H1 (cell line): ENCODE measurements at regions not wholly inside any gene's neighbourhood (a gene's known extent, or its start where the extent isn't known, plus 50 kb on each side); places are given as distances from the start of the nearest gene placed in this dataset.

Experiments used
- CTCF ChIA-PET: fragments of 300-600 bp; sonication (Branson Sonifier 250); formaldehyde crosslinking; loops from one replicate; lab custom pipeline; 2021; ENCODE audit not compliant: partially characterized antibody; lab: Charles Lee
- POLR2A ChIA-PET: fragments of 300-600 bp; sonication (Branson Sonifier 250); formaldehyde crosslinking; loops from one replicate; lab custom pipeline; 2021; ENCODE audit warnings: inconsistent platforms; ENCODE audit not compliant: partially characterized antibody; lab: Charles Lee
- DNase-seq, 2 experiments: peaks; one replicate each; pipeline versions ENCODE4 v3.0.0 to v3.0.0-alpha.2; 2010 to 2022; ENCODE audit warnings: low spot score in 2 of 2, low read depth in 1 of 2, mixed read lengths in 1 of 2
- FAIRE-seq: peaks from 2 replicates; lab custom pipeline; 2011; peaks lifted over from hg19 to GRCh38; lab: Jason Lieb, UNC
- H2AFZ ChIP-seq: 2 replicates; pipeline ENCODE4 v1.8.1; 2012; ENCODE audit warnings: low read length, inconsistent platforms
- H2AK5ac ChIP-seq: 2 replicates; pipeline ENCODE4 v1.6.1; 2013; ENCODE audit warnings: low read depth, low read length
- H2BK120ac ChIP-seq: replicated peaks from 2 replicates; pipeline ENCODE3; 2013; ENCODE audit warnings: low read depth, low read length, inconsistent platforms
- H2BK12ac ChIP-seq: 2 replicates; pipeline ENCODE4 v1.6.1; 2013; ENCODE audit warnings: low read depth, low read length
- H2BK15ac ChIP-seq: 2 replicates; pipeline ENCODE4 v1.6.1; 2013; ENCODE audit warnings: low read length
- H2BK20ac ChIP-seq: 2 replicates; pipeline ENCODE4 v1.6.1; 2013; ENCODE audit warnings: low read length
- H2BK5ac ChIP-seq: 2 replicates; pipeline ENCODE4 v1.6.1; 2013; ENCODE audit warnings: low read depth, low read length
- H3K14ac ChIP-seq: 2 replicates; pipeline ENCODE4 v1.6.1; 2013; ENCODE audit warnings: inconsistent platforms; ENCODE audit not compliant: insufficient read length
- H3K18ac ChIP-seq: 2 replicates; pipeline ENCODE4 v1.6.1; 2013; ENCODE audit warnings: low read length; ENCODE audit errors: extremely low read depth
- H3K23ac ChIP-seq: 2 replicates; pipeline ENCODE4 v1.6.1; 2013; ENCODE audit warnings: inconsistent platforms; ENCODE audit not compliant: insufficient read length
- H3K23me2 ChIP-seq: 2 replicates; pipeline ENCODE4 v1.6.1; 2013; ENCODE audit warnings: low read depth, low read length
- H3K27ac ChIP-seq: 2 replicates; pipeline ENCODE4 v1.6.1; 2011; ENCODE audit warnings: low read depth, low read length, inconsistent platforms
- H3K27me3 ChIP-seq, 4 experiments: replicated peaks in 1 of 4; 1 replicate in 1 of 4; 2 replicates in 3 of 4; pipeline versions ENCODE4 v1.6.1 to v1.8.1; 2011 to 2013; ENCODE audit warnings: low read length in 3 of 4, mild to moderate bottlenecking in 3 of 4, inconsistent platforms in 2 of 4, mixed read lengths in 2 of 4, moderate library complexity in 1 of 4; ENCODE audit not compliant: control insufficient read depth in 3 of 4, insufficient read depth in 3 of 4; ENCODE audit errors: extremely low read depth in 1 of 4
- H3K36me3 ChIP-seq, 4 experiments: 2 replicates each; pipeline versions ENCODE4 v1.6.1 to v1.8.1; 2011 to 2013; ENCODE audit warnings: mild to moderate bottlenecking in 4 of 4, low read length in 3 of 4, moderate library complexity in 2 of 4, control low read depth in 1 of 4, inconsistent platforms in 1 of 4; ENCODE audit not compliant: insufficient read depth in 4 of 4, control insufficient read depth in 2 of 4
- H3K4ac ChIP-seq: replicated peaks from 2 replicates; pipeline ENCODE3; 2013; ENCODE audit warnings: low read length, low read depth, mixed read lengths, inconsistent platforms; ENCODE audit not compliant: insufficient read length
- H3K4me1 ChIP-seq, 4 experiments: replicated peaks in 1 of 4; 1 replicate in 1 of 4; 2 replicates in 3 of 4; pipeline versions ENCODE4 v1.6.1 to v1.8.1; 2011 to 2013; ENCODE audit warnings: low read length in 3 of 4, inconsistent platforms in 2 of 4, mixed read lengths in 1 of 4; ENCODE audit not compliant: insufficient read depth in 4 of 4, control insufficient read depth in 3 of 4
- H3K4me2 ChIP-seq, 2 experiments: 2 replicates each; pipeline versions ENCODE4 v1.6.1 to v1.8.1; 2011 to 2013; ENCODE audit warnings: low read depth in 2 of 2, low read length in 2 of 2, control low read depth in 1 of 2, inconsistent platforms in 1 of 2, mild to moderate bottlenecking in 1 of 2; ENCODE audit not compliant: insufficient read depth in 1 of 2
- H3K4me3 ChIP-seq, 4 experiments: fragments of 200-600, 300-600 bp in 1 of 4; sonication (generic), shearing (Covaris generic), sonication (Bioruptor Twin) in 1 of 4; 2 replicates each; pipeline versions ENCODE4 v1.5.1 to v1.8.1; 2011 to 2016; ENCODE audit warnings: low read length in 4 of 4, low read depth in 3 of 4, control low read depth in 2 of 4, inconsistent platforms in 2 of 4, mild to moderate bottlenecking in 2 of 4, mixed read lengths in 1 of 4, moderate library complexity in 1 of 4; ENCODE audit not compliant: insufficient read depth in 2 of 4; ENCODE audit errors: extremely low read depth in 1 of 4
- H3K56ac ChIP-seq: replicated peaks from 2 replicates; pipeline ENCODE3; 2013; ENCODE audit warnings: low read depth, mild to moderate bottlenecking, mixed read lengths, low read length, inconsistent platforms; ENCODE audit not compliant: insufficient read length
- H3K79me1 ChIP-seq: 2 replicates; pipeline ENCODE4 v1.6.1; 2013; ENCODE audit warnings: low read depth, low read length, control low read depth
- H3K79me2 ChIP-seq, 2 experiments: 2 replicates each; pipeline versions ENCODE4 v1.6.1 to v1.8.1; 2012 to 2013; ENCODE audit warnings: low read length in 2 of 2, mild to moderate bottlenecking in 2 of 2, inconsistent platforms in 1 of 2; ENCODE audit not compliant: insufficient read depth in 2 of 2, control insufficient read depth in 1 of 2
- H3K9ac ChIP-seq, 4 experiments: replicated peaks in 1 of 4; 1 replicate in 1 of 4; 2 replicates in 3 of 4; pipeline versions ENCODE4 v1.6.1 to v1.8.1; 2011 to 2013; ENCODE audit warnings: low read depth in 3 of 4, low read length in 3 of 4, control low read depth in 2 of 4, mild to moderate bottlenecking in 2 of 4, moderate library complexity in 2 of 4, inconsistent platforms in 1 of 4; ENCODE audit errors: extremely low read depth in 1 of 4
- H3K9me3 ChIP-seq, 2 experiments: 2 replicates each; pipeline versions ENCODE4 v1.6.1 to v1.8.1; 2012 to 2013; ENCODE audit warnings: mild to moderate bottlenecking in 2 of 2, moderate library complexity in 2 of 2, control low read depth in 1 of 2, inconsistent platforms in 1 of 2, low read depth in 1 of 2, low read length in 1 of 2, mixed read lengths in 1 of 2; ENCODE audit not compliant: insufficient read depth in 2 of 2
- H4K20me1 ChIP-seq, 2 experiments: replicated peaks in 1 of 2; 2 replicates each; pipeline versions ENCODE3 to v1.8.1; 2011 to 2013; ENCODE audit warnings: inconsistent platforms in 2 of 2, low read length in 2 of 2, mild to moderate bottlenecking in 1 of 2; ENCODE audit not compliant: insufficient read depth in 2 of 2, control insufficient read depth in 1 of 2
- H4K5ac ChIP-seq: 2 replicates; pipeline ENCODE4 v1.6.1; 2013; ENCODE audit warnings: low read length, low read depth, mixed read lengths, inconsistent platforms; ENCODE audit not compliant: insufficient read length
- H4K8ac ChIP-seq: 2 replicates; pipeline ENCODE4 v1.8.0; 2013; ENCODE audit warnings: mild to moderate bottlenecking, moderate library complexity, low read length, inconsistent platforms; ENCODE audit not compliant: insufficient read depth; ENCODE audit errors: extremely low read depth
- H4K91ac ChIP-seq: replicated peaks from 2 replicates; pipeline ENCODE3; 2013; ENCODE audit warnings: low read length, mixed read lengths, inconsistent platforms; ENCODE audit not compliant: insufficient read length
- ASH2L ChIP-seq: fragments of 200-600, 300-600 bp; sonication (generic); IDR thresholded peaks from one replicate; pipeline ENCODE4 v1.7.1; 2017; ENCODE audit warnings: low read length
- CBX8 ChIP-seq: fragments of 300-800, 300-1000 bp; sonication (generic); IDR thresholded peaks from 2 replicates; pipeline ENCODE4 v1.7.1; 2016; ENCODE audit warnings: low read depth, low read length, borderline replicate concordance
- GTF2F1 ChIP-seq: IDR thresholded peaks from 2 replicates; pipeline ENCODE4 v1.6.1; 2012; ENCODE audit warnings: low read depth, low read length, improper control_type of control experiment, borderline replicate concordance
- JUND ChIP-seq: IDR thresholded peaks from 2 replicates; pipeline ENCODE4 v1.6.1; 2011; ENCODE audit warnings: mild to moderate bottlenecking, improper control_type of control experiment, low read length
- KDM1A ChIP-seq: fragments of 200-600, 300-600 bp; sonication (generic); IDR thresholded peaks from 2 replicates; pipeline ENCODE4 v1.7.1; 2016; ENCODE audit warnings: mild to moderate bottlenecking, low read length, borderline replicate concordance
- NANOG ChIP-seq: IDR thresholded peaks from 2 replicates; pipeline ENCODE4 v1.6.1; 2011; ENCODE audit warnings: low read length, low read depth, mild to moderate bottlenecking, inconsistent platforms; ENCODE audit not compliant: insufficient read depth, poor library complexity, severe bottlenecking
- RAD21 ChIP-seq, 2 experiments: IDR thresholded peaks in 1 of 2; conservative IDR thresholded peaks in 1 of 2; 2 replicates each; pipeline ENCODE4 v1.6.1; 2011; ENCODE audit warnings: low read depth in 2 of 2, low read length in 2 of 2, improper control_type of control experiment in 1 of 2, inconsistent platforms in 1 of 2, mild to moderate bottlenecking in 1 of 2, moderate library complexity in 1 of 2
- RBBP5 ChIP-seq: IDR thresholded peaks from 2 replicates; pipeline ENCODE4 v1.7.1; 2012; ENCODE audit warnings: low read depth, mild to moderate bottlenecking, inconsistent platforms, low read length, moderate library complexity, borderline replicate concordance
- WGBS, 2 experiments: shearing (Covaris generic) in 1 of 2; methylation state at CpG; one replicate each; pipeline versions ENCODE4 v1.1.6 to v1.1.7; 2013 to 2015; ENCODE audit warnings: low lambda C conversion rate in 2 of 2, mixed read lengths in 2 of 2, inconsistent platforms in 1 of 2, low coverage in 1 of 2, missing lambda C conversion rate in 1 of 2; ENCODE audit not compliant: insufficient replicate concordance in 2 of 2, insufficient coverage in 1 of 2, insufficient read length in 1 of 2; ENCODE audit errors: extremely low coverage in 1 of 2, missing lambda C conversion rate in 1 of 2; 5-methylcytosine and 5-hydroxymethylcytosine counted together
- TF ChIP-seq, protein P1 (sequence below): IDR thresholded peaks from 2 replicates; pipeline ENCODE4 v1.6.1; 2011; ENCODE audit warnings: low read length, improper control_type of control experiment
- TF ChIP-seq, protein P2 (sequence below), 3 experiments: IDR thresholded peaks; 1 replicate in 2 of 3; 2 replicates in 1 of 3; pipeline versions ENCODE4 v1.5.1 to v1.6.1; 2011; ENCODE audit warnings: low read length in 3 of 3, mild to moderate bottlenecking in 3 of 3, inconsistent platforms in 2 of 3, low read depth in 1 of 3, moderate library complexity in 1 of 3; ENCODE audit not compliant: insufficient read depth in 1 of 3; ENCODE audit errors: control extremely low read depth in 1 of 3

GRCh38 chr18:78711316-78711715, 268.3 kb upstream of the SALL3 start:
- Histone ChIP-seq H3K79me2 (no peaks in the 10 kb centered on the region), H2AFZ (no peak overlapping the region), H2BK5ac (no peak overlapping the region)
- TF ChIP-seq, protein P1, sequence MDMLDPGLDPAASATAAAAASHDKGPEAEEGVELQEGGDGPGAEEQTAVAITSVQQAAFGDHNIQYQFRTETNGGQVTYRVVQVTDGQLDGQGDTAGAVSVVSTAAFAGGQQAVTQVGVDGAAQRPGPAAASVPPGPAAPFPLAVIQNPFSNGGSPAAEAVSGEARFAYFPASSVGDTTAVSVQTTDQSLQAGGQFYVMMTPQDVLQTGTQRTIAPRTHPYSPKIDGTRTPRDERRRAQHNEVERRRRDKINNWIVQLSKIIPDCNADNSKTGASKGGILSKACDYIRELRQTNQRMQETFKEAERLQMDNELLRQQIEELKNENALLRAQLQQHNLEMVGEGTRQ, result no peak
- TF ChIP-seq CBX8, result no peak
- no peak for TF ChIP-seq JUND
- no peak for TF ChIP-seq RAD21 (IDR thresholded peaks at IDR 0.05 in 1 of 2, conservative IDR thresholded peaks at IDR 0.05 in 1 of 2; ENCODE audit: low read depth in 2 of 2, low read length in 2 of 2)
- TF ChIP-seq, protein P2, sequence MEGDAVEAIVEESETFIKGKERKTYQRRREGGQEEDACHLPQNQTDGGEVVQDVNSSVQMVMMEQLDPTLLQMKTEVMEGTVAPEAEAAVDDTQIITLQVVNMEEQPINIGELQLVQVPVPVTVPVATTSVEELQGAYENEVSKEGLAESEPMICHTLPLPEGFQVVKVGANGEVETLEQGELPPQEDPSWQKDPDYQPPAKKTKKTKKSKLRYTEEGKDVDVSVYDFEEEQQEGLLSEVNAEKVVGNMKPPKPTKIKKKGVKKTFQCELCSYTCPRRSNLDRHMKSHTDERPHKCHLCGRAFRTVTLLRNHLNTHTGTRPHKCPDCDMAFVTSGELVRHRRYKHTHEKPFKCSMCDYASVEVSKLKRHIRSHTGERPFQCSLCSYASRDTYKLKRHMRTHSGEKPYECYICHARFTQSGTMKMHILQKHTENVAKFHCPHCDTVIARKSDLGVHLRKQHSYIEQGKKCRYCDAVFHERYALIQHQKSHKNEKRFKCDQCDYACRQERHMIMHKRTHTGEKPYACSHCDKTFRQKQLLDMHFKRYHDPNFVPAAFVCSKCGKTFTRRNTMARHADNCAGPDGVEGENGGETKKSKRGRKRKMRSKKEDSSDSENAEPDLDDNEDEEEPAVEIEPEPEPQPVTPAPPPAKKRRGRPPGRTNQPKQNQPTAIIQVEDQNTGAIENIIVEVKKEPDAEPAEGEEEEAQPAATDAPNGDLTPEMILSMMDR (IDR thresholded peaks at IDR 0.05; ENCODE audit: control extremely low read depth in 1 of 3, insufficient read depth in 1 of 3, low read depth in 1 of 3, low read length in 3 of 3), result no peak
- no peak for TF ChIP-seq KDM1A
- TF ChIP-seq RBBP5, result no peak
- no peak for TF ChIP-seq NANOG
- TF ChIP-seq GTF2F1, result no peak
- no peak for TF ChIP-seq ASH2L

More at GRCh38 chr18:78711316-78711715, 268.3 kb upstream of the SALL3 start:
- Histone ChIP-seq H4K20me1 (no peaks in the 10 kb centered on the region), H3K4me3 (no peak overlapping the region), H2BK120ac (no peak overlapping the region), H3K23me2 (no peaks in the 10 kb centered on the region), H3K4me2 (no peak overlapping the region), H3K4ac (no peak overlapping the region), H3K18ac (peak overlapping the region; percentile 24; the same call in 1 of the 2 replicates), H2AK5ac (no peak overlapping the region), H4K8ac (no peak overlapping the region), H3K36me3 (no peaks in the 10 kb centered on the region), H3K27me3 (no peaks in the 10 kb centered on the region), H3K79me1 (no peaks in the 10 kb centered on the region), H3K27ac (no peak overlapping the region), H3K9me3 (peaks cover 0 to 4% of the 10 kb centered on the region in 2 experiments; a peak in 1 of 4 replicates), H2BK15ac (no peak overlapping the region), H2BK12ac (no peak overlapping the region), H4K91ac (no peak overlapping the region), H3K9ac (no peak overlapping the region), H3K4me1 (no peaks in the 10 kb centered on the region), H3K56ac (no peak overlapping the region), H3K23ac (no peak overlapping the region), H3K14ac (no peak overlapping the region), H2BK20ac (no peak overlapping the region), H4K5ac (no peak overlapping the region)
- WGBS, 2 experiments, result 83% methylated on average over 8 of the region's 8 CpGs; no CpG with 5 or more reads in 1 of the 2 experiments
- ChIA-PET CTCF (no interaction called here), POLR2A (no interaction called here)
- DNase-seq, result no peak
- FAIRE-seq, result no peak
